ENCODE measurements at regions not wholly inside any gene's neighbourhood (a gene's known extent, or its start where the extent isn't known, plus 50 kb on each side); places are given as distances from the start of the nearest gene placed in this dataset.

DNA sequence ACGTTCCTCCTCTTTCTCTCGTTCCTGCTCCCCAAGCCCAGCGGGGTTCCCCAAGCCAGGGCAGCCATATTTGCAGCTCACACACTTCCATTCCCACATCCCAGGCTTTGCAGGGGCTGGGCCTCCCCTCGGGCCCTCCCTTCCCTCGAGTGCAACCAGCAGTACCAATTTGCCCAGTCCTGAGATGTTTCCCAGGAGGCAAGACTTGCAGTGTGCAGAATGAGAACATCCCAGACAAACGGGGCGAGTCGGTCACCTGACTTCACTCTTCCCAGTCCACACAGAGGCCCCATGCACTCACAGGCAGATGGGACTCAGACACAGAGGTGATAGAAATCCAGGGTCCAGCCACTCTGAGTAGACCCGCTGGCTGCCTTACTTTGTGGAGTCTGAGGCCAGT, 56.2 kb upstream of the SLC6A6 start:
- H3K9me3 ChIP-seq (replicated peaks; ENCODE audit: control insufficient read depth, insufficient read depth, low read length): no peaks in the 10 kb centered on the region
- no peaks in the 10 kb centered on the region for H3K36me3 ChIP-seq (ENCODE audit: control insufficient read depth in 2 of 2, extremely low read depth in 1 of 2, insufficient read depth in 2 of 2, low read length in 2 of 2)
- CTCF ChIA-PET: no interaction called here
- H2AFZ ChIP-seq (ENCODE audit: low read depth, low read length): no peak overlapping the region
- no TSS peak for BruUV-seq (replicated peaks)
- dilution Hi-C loops (cut with MboI; ENCODE audit: extremely low pct_ligation_motif_present, low sequenced_read_pairs): no loop called here
- no peaks in the 10 kb centered on the region for H3K9me1 ChIP-seq (replicated peaks; ENCODE audit: control insufficient read depth, extremely low read depth, insufficient read depth, low read length)
- FAIRE-seq (no peak), DNase-seq (ENCODE audit: low read depth, low spot score) (no peak)
- no peaks in the 10 kb centered on the region for H4K20me1 ChIP-seq (replicated peaks; ENCODE audit: control insufficient read depth, extremely low read depth, insufficient read depth, low read length)
- no peak overlapping the region for H3K4me2 ChIP-seq (ENCODE audit: insufficient read depth, low read length)
- H3K79me2 ChIP-seq (ENCODE audit: control insufficient read depth, insufficient read depth, low read length): no peaks in the 10 kb centered on the region
- intact Hi-C loops (cut with micrococcal nuclease): no loop called here
- POLR2A ChIA-PET: no interaction called here
- no peak overlapping the region for H3K9ac ChIP-seq (replicated peaks; ENCODE audit: extremely low read depth, insufficient read depth, low read length)
- TF ChIP-seq EZH2 (IDR thresholded peaks at IDR 0.05; ENCODE audit: borderline replicate concordance, low read depth, low read length, severe bottlenecking): no peak
- no peak for TF ChIP-seq JUN (IDR thresholded peaks at IDR 0.05; ENCODE audit: borderline replicate concordance, insufficient read depth, insufficient read length, low read depth)
- TF ChIP-seq MYC (IDR thresholded peaks at IDR 0.05; ENCODE audit: low read depth, low read length): no peak
- H3K4me1 ChIP-seq (ENCODE audit: control insufficient read depth, extremely low read depth, insufficient read depth, low read length): no peaks in the 10 kb centered on the region
- peaks cover 0 to 5% of the 10 kb centered on the region in 2 experiments for H3K27me3 ChIP-seq (ENCODE audit: control insufficient read depth in 2 of 2, insufficient read depth in 2 of 2, low read length in 2 of 2)
- H3K27ac ChIP-seq (ENCODE audit: insufficient read depth, low read depth, low read length): no peak overlapping the region
- H3K4me3 ChIP-seq (replicated peaks in 1 of 3; ENCODE audit: insufficient read depth in 1 of 3, low read depth in 1 of 3, low read length in 3 of 3): no peak overlapping the region

GRCh38 chr3:14346642-14347041, 55.8 kb upstream of the SLC6A6 start:
- no TSS peak for BruUV-seq (replicated peaks)
- Histone ChIP-seq H4K20me1 (replicated peaks; ENCODE audit: control insufficient read depth, extremely low read depth, insufficient read depth, low read length) (no peaks in the 10 kb centered on the region), H3K4me3 (replicated peaks in 1 of 3; ENCODE audit: insufficient read depth in 1 of 3, low read depth in 1 of 3, low read length in 3 of 3) (no peak overlapping the region), H3K36me3 (ENCODE audit: control insufficient read depth in 2 of 2, extremely low read depth in 1 of 2, insufficient read depth in 2 of 2, low read length in 2 of 2) (no peaks in the 10 kb centered on the region), H3K79me2 (ENCODE audit: control insufficient read depth, insufficient read depth, low read length) (no peaks in the 10 kb centered on the region), H2AFZ (ENCODE audit: low read depth, low read length) (no peak overlapping the region), H3K9me3 (replicated peaks; ENCODE audit: control insufficient read depth, insufficient read depth, low read length) (no peaks in the 10 kb centered on the region), H3K27me3 (ENCODE audit: control insufficient read depth in 2 of 2, insufficient read depth in 2 of 2, low read length in 2 of 2) (peaks cover 0 to 5% of the 10 kb centered on the region in 2 experiments), H3K9ac (replicated peaks; ENCODE audit: extremely low read depth, insufficient read depth, low read length) (no peak overlapping the region), H3K9me1 (replicated peaks; ENCODE audit: control insufficient read depth, extremely low read depth, insufficient read depth, low read length) (no peaks in the 10 kb centered on the region), H3K4me2 (ENCODE audit: insufficient read depth, low read length) (no peak overlapping the region), H3K27ac (ENCODE audit: insufficient read depth, low read depth, low read length) (no peak overlapping the region), H3K4me1 (ENCODE audit: control insufficient read depth, extremely low read depth, insufficient read depth, low read length) (no peaks in the 10 kb centered on the region)
- ChIA-PET CTCF (no interaction called here), POLR2A (no interaction called here)
- TF ChIP-seq POLR2AphosphoS5 (IDR thresholded peaks at IDR 0.05; ENCODE audit: insufficient read depth, low read depth, low read length): no peak
- no peak for TF ChIP-seq JUN (IDR thresholded peaks at IDR 0.05; ENCODE audit: borderline replicate concordance, insufficient read depth, insufficient read length, low read depth)
- no peak for TF ChIP-seq GATA2 (IDR thresholded peaks at IDR 0.05; ENCODE audit: insufficient read depth, insufficient read length, low read depth, low read length)
- TF ChIP-seq MAX (IDR thresholded peaks at IDR 0.05; ENCODE audit: insufficient read depth, insufficient read length): no peak
- TF ChIP-seq, protein P1, sequence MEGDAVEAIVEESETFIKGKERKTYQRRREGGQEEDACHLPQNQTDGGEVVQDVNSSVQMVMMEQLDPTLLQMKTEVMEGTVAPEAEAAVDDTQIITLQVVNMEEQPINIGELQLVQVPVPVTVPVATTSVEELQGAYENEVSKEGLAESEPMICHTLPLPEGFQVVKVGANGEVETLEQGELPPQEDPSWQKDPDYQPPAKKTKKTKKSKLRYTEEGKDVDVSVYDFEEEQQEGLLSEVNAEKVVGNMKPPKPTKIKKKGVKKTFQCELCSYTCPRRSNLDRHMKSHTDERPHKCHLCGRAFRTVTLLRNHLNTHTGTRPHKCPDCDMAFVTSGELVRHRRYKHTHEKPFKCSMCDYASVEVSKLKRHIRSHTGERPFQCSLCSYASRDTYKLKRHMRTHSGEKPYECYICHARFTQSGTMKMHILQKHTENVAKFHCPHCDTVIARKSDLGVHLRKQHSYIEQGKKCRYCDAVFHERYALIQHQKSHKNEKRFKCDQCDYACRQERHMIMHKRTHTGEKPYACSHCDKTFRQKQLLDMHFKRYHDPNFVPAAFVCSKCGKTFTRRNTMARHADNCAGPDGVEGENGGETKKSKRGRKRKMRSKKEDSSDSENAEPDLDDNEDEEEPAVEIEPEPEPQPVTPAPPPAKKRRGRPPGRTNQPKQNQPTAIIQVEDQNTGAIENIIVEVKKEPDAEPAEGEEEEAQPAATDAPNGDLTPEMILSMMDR (IDR thresholded peaks at IDR 0.05; ENCODE audit: extremely low read depth in 1 of 2, insufficient read depth in 1 of 2, low read depth in 1 of 2, low read length in 2 of 2): no peak
- TF ChIP-seq POLR2A (IDR thresholded peaks at IDR 0.05; ENCODE audit: low read depth, low read length): no peak
- TF ChIP-seq MYC (IDR thresholded peaks at IDR 0.05; ENCODE audit: low read depth, low read length): no peak
- no peak for TF ChIP-seq EZH2 (IDR thresholded peaks at IDR 0.05; ENCODE audit: borderline replicate concordance, low read depth, low read length, severe bottlenecking)
- no peak for TF ChIP-seq FOS (IDR thresholded peaks at IDR 0.05; ENCODE audit: borderline replicate concordance, insufficient read depth, low read length)
- dilution Hi-C loops (cut with MboI; ENCODE audit: extremely low pct_ligation_motif_present, low sequenced_read_pairs) (no loop called here), intact Hi-C loops (cut with micrococcal nuclease) (no loop called here)
- FAIRE-seq (no peak), DNase-seq (ENCODE audit: low read depth, low spot score) (no peak)
